ENCODE measurements at regions not wholly inside any gene's neighbourhood (a gene's known extent, or its start where the extent isn't known, plus 50 kb on each side); places are given as distances from the start of the nearest gene placed in this dataset.

DNA sequence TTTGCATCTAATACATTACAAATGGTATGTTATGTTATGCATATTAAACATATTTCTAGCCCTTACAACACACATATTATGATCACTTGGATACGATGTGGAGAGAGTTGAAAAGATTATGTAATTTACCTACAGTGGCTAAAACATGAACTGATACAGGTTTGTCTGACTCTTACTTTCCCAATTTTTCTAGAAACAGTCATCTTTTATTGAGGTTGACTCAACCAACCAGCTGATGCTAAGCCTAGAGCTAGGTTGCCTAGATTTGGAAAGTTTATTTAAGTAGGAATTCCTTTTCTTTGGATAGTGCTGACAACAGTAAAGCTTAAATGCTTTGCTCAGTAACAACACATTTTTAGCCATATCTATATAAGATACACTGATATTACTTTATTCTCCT, 1215.1 kb downstream of the ADGRL3 start:
- no peak for DNase-seq

DNA sequence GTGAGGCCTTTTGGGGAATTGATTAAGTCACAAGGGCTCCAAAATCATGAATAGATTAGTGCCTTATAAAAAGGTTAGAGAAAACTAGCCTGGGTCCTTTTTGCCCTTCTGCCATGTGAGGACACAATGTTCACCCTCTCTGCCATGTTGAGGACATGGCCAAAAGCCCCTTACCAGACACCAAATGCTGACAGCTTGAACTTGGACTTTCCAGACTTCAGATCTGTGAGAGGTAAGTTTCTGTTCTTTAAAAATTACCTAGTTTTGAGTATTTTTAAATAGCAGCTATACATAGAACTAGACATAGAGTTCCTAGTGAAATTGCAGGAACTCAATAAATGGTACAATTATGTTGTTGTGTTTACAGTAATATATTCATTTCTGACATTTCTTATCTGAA, 1214.4 kb downstream of the ADGRL3 start:
- DNase-seq: no peak

DNA sequence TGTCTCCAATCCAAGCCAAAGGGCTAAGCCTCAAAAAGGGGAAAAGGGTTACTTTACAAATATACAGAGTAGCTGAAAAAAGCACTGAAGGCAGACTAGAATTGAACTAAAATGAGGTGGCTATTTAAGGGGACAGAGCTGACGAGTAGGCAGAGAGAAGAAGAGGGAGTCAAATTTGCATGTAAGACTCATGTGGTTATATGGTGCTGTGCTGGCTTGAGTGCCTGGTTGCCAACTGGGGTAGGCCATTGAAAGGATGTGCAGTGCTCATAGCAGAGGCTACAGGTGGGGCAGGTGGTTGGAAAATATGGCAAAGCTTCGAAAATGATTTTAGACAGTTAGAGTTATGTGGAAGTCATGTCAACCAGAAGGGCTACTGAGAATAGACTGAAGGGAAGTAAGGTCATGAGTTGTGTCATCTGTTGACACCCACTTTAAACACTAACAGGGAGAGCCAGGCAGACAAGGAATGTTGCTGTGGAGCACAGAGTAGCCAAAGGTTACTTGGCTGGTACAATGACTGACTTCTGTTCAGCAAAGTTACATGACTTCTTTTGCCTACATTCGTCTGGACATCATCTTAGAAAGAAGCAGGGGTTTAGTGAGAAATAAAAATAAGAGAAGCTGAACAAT, 1210.4 kb downstream of the ADGRL3 start:
- no peak for DNase-seq

DNA sequence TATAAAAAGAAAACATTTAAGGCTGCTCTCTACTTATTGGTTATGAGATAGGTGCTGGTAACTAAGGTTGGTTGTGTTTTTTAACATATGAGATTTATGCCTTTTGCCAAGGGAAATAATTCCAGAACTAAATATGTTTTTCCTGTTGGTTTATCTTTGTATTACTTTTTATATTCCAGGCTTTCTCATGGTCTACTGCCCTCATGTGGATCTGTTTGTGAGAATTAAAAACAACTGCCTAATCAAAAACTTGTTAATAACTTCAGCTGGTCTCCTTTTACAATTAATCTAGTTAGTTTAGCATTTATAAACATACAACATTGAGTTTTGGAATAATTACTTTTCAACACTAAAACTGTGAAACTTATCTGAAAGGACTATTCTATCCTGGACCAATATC, 1208.3 kb downstream of the ADGRL3 start:
- DNase-seq: no peak

DNA sequence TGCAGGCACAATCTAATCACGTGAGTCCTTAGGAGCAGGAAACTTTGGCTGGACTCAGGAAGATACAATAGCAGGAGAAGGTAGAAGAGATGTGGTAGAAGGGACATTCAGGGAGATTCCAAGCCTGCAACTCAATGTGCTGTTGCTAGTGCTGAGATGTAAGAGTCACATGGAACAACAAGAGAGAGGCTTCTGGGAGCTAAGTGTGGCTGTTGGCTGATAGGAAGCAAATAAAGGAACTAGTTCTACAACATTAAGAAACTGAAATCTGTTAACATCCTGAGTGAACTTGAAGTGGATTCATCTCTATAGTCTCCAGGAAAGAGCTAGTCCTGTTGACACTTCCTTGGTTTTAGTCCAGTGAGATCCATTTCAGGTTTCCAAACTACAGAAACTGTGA, 1207.4 kb downstream of the ADGRL3 start:
- DNase-seq: no peak

DNA sequence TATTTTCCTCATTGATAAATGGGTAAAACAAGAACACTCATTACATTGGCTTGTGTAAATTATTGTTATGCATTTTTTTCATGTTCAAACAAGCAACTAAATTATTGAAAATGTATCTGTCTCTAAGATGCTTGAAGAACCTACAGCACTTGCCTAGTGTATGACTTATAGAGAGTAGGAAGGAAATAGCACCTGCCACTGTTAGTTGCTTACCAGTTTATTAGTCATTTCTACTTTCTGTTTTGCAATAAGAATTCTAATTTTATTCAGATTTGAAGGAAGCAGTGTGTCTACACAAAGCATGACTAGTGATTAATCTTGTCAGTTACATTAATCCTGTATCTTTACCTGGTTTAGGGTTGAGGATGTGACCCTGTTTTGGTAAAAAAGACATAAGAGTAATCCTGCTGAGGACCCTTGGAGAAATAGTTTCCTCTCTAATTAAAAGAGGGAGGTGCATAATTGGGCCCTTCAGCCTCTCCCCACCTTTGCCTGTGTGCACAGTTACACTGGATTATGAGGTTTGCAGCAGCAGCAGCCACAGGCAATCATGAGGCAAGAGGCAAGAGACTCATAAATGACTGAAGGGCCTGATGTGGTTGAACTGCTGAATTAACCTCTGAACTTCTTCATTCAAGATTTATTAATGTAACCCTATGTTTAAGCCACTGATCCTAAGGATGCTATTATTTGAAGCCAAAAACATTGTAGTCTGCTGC, 1202.1 kb downstream of the ADGRL3 start:
- DNase-seq: no peak

DNA sequence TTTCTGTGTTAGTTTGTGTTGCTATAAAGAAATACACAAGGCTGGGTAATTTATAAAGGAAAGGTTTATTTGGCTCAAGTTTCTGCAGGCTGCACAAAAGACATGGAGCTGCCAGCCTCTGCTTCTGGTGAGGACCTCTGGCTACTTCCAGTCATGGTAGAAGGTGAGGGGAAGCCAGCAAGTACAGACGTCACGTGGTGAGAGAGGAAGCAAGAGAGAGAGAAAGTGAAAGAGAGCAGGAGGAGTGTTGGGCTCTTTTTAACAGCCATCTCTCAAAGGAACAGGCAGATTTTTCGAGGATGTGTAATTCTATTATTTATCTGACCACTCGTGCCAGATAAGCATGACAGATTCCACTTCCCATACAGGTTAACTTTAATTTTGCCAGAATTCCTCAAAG, 1199.1 kb downstream of the ADGRL3 start:
- DNase-seq: no peak

DNA sequence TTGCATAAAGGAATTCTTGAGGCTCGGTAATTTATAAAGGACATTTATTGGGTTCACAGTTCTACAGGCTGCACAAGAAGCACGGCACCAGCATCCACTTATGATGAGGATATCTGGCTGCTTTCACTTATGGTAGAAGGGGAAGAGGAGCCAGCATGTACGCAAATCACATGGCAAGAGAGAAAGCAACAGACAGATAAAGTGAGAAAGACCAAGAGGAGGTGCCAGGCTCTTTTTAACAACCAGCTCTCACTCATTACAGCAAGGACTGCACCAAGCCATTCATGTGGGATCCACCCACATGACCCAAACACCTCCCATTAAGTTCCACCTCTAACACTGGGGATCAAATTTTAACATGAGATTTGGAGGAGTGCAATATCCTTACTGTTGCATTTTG, 1198.2 kb downstream of the ADGRL3 start:
- DNase-seq: no peak

DNA sequence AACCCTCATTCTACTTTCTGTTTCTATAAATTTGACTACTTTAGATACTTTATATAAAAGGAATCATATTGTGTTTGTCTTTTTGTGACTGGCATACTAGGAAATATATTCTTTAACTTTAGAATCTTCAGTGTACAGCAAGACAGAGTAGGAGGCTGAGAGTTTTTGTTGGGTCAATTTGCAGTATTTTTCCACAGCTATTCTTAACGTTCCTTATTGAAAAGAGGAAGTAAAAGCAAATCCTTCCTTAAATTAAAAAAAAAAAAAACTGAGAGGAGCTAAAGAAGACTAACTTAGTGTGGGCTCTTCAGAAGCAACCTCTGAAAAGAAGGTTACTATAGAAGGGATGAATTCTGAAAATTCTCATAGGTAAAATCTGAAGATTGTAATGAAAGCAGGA, 1194.6 kb downstream of the ADGRL3 start:
- no peak for DNase-seq

DNA sequence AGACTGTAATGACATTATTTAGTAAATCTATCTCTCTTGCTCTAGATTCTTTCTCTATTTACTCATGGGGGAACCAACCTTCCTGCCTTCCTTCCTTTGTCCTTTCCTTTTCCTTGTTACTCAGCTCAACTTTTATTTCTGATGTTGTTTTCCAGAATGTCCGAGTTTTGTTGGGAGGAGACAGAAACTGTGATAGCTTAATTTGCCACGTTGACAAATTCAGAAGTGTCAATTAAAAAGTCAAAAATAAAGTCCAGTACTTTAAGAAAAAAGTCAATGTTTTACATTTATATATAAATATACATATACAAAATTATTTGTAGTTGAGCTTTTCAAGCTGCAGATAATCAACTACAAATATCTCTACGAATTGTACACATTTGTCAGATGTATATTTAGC, 1187.7 kb downstream of the ADGRL3 start:
- DNase-seq: no peak

DNA sequence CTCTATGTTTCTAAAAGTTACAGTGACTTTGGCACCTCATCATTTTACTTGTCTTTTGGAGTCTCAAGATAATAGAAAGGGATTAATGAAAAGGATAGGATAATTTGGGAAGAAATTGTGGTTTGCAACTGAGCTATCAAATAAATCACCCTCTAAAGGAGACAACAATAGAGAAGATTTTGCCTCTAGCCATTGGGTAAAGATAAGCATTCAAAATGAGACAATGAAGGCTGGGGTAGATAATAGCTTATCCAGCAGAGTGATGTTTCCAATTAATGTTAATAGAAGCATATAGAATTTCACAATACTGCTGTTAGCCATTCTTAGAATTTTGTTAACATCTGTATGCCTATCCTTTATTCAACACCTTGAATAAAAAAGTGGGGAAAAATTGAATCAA, 1177.6 kb downstream of the ADGRL3 start:
- no peak for DNase-seq

DNA sequence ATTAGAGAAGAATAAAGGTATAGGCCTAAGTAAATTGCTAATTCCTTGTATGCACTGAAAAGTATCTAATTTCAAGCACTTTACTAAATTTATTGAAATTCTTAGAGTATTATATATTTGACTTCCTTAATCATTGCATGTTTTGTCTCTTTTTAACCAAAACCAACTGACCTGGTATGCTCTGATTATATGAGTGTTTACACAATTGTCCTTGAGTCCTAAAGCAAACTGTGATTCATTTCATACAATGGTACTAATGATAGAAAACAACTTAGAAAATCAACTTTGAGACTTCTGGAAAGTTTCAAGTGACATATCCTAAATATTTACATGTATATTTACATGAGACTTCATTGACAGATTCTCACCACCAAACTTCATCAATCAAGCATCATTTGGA, 1177.1 kb downstream of the ADGRL3 start:
- no peak for DNase-seq

DNA sequence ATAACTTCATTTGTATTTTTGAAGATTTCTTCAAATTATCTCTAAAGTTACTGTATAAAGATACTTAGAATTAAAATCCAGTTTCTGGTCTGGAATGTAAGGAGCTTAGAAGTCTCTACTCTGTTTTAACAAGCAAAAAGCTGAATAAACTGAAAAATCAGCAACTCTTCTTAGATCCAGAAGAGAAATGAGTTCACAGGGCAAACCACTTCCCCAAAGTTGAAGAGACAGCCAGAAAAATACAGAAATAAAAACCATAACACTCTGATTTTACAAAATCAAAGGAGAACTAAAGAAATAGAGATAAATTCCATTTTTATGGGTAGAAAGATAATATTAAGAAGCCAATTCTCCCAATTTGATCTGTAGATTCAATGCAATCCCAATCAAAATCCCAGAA, 1166.8 kb downstream of the ADGRL3 start:
- no peak for DNase-seq

DNA sequence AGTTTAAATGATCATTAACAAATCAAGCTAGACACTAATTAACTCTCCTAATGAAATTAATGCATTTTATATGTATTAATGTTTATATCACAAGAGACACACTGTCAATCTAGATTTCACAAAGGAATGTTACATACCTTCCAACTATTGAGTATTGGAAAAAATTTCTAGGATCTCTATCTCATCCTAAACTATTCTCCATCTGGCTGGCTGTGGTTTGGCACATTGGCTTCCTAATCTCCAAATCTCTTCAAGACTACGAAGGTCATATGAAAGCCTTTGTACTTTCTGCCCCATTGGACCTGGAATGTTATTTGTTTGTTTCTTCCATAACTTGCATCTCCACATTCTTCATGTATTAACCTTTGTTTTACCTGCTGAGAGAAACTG, 1160.0 kb downstream of the ADGRL3 start:
- no peak for DNase-seq

DNA sequence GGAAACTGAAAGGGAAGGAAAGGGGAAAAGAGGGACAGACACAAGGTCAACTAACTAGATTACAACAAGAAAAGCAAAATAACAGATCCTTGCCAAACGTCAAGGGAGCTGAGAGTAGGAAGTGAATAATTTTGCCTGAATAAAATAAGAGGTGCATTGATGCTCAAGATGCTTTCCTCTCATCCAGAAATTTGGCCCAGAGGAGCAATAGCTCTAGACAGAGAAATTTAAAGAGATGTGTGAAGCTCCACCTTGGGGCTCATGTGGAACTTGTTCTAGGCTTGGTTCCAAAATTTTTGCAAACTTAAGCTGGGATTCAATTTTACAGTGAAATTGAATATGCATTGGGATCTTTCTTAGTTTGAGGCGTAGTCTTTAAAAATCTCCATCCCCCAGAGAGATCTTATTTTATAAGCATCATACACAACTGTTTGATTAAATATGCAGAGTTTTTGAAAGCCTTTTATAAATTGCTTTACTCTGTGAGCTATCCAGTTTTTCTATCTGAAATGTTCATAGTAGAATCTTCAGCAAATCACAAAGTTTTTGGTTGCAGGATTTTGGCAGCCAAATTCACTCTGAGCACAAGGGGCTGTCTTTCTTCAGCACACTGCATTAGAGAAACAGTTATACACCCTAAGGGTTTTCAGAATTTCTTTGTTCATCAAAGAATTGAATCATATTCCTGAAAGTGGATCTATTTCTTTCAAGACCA, 1159.5 kb downstream of the ADGRL3 start:
- DNase-seq: no peak

DNA sequence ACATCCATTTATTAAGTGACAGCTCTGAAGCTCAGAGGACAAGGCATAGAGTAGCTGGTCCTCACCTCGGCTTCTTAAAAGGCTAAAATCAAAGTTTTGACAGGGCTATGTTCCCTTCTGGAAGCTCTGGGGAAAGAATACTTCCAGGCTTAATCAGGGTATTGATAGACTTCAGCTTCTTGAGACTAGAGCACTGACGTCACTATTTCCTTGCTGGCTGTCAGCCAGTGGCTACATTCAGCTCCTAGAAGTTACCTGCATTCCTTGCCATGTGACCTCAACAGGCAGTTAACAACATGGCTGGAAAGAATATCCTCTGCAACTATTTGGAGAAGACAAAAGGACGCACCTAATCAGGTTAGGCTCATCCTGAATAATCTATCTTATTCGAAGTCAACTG, 1144.8 kb downstream of the ADGRL3 start:
- DNase-seq: no peak

DNA sequence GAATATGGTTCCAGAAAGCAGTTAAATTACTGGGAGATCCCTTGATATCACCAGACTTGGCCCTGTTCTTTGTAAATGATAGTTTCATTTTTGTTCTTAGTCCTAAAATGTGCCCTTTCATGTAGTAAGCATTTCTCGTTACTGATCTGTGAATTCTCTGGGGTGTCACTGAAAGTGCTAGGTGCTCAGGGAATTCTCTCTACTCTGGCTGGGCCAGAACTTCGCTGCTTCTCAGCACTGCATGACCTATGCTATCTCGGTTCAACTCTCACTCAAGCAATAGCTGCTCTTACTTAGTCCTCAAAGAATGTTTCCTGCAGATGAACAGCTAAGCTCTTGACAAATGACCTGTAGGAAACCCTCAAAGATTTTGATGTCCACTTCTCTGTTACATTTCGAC, 1144.3 kb downstream of the ADGRL3 start:
- no peak for DNase-seq

DNA sequence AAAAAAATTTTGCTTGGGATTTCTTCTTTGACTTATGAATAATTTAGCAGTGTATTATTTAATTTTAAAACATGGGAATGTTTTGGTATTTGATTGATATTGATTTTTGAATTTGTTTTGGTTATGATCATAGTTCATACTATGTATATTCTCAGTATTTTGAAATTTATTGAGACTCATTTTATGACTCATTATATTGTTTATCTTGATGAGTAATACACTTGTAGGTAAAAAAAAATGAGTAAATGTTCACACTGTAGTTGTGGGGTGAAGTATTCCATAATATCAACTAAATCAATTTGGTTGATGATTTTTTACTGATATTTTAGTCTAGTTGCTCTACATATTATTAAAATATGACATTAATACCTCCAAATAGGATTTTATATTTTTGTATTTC, 1142.2 kb downstream of the ADGRL3 start:
- DNase-seq: no peak

DNA sequence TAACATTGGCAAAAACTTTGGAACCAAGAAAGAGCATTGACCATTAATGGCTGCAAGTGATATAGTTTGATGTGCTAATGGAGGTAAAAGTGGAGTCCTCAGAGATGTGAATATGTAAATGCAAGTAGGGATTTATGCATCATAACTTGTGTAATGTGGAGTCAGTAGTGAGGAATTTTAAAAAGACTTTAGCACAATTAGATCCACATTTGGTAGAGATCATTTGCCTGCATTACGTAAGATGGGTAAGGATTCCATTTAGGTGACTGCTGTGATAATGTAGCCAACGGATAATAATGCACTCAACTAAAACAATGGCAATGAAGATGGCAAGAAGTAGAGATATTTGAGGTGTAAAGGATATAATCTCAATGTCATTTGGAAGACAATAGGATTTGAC, 1128.4 kb downstream of the ADGRL3 start:
- DNase-seq: no peak

DNA sequence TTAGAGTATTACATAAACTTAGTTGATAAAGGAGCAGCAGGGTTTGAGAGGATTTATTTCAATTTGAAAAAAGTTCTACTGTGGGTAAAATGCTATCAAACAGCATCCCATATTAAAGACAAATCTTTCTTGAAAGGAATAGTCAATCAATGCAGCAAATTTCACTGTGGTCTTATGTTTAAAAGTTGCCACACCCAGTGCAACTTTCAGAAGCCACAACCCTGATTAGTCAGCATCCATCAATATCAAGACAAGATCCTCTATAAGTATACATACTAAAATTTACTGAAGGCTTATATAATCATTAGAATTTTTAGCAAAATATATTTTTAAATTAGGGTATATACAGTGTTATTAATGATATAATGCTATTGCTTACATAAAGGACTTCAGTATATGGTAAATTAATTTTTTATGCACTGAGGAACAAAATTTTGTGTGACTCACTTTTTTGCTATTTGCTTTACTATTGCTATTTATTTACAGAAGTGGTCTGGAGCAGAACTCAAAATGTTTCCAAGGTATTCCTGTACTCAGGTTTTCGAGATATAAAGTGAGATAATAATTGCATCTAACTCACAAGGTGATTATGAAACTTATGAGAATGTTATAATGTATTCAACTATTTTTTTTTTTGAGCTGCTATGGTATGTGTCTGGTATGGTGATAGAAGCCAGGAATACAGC, 1127.6 kb downstream of the ADGRL3 start:
- no peak for DNase-seq

DNA sequence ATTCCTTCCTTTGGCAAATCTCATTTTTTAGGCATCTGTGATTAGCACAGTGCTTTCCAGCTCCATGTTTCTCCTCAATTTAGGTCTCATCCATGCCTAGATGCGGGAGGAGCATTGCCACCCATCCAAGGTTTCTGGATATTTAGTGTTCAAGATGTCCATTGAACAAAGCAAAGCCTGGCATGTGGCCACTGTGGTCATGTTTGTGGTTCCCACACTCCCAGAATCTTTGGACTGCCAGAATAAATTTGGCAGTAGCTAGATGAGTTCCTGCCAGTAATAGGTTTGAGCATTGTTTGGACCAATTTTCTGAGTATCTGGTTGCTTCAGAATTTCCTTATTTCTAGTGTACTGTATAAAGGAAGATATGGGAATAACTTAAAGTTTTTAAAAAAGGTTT, 1124.1 kb downstream of the ADGRL3 start:
- no peak for DNase-seq

DNA sequence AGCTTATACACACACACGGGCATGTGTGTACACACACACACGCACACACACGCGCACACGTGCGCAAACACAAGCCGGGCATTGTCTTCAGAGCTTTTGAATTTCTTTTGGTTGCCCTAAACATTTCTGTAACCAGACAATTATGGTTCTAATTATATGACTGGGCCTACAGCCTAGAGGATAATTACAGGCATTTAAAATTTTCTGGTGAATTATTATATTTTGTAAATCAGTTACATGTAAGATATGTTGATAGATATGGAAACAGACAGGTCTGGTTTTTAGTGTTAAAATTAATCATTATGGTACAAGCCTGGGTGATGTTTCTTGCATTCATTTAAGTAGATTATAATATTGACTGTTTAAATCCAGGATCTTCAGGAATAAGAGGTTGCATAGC, 1120.5 kb downstream of the ADGRL3 start:
- DNase-seq: no peak

DNA sequence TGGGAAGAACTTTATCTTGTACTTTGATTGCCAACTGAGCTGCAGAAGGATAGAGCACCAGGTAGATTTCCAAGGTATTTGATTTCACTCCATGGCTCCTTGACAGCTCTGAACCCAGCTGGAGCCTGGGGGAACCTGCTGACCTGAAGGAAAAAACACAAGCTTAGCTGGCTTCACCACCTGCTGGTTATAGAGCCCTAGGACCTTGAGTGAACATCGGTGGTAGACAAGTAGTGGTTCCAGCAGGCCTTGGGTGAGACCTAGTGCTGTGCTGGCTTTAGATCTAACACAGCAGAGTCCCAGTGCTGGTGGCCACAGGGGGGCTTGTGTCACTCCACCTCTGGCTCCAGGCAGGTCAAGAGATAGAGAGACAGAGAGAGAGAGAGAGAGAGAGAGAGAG, 1102.6 kb downstream of the ADGRL3 start:
- DNase-seq: no peak

DNA sequence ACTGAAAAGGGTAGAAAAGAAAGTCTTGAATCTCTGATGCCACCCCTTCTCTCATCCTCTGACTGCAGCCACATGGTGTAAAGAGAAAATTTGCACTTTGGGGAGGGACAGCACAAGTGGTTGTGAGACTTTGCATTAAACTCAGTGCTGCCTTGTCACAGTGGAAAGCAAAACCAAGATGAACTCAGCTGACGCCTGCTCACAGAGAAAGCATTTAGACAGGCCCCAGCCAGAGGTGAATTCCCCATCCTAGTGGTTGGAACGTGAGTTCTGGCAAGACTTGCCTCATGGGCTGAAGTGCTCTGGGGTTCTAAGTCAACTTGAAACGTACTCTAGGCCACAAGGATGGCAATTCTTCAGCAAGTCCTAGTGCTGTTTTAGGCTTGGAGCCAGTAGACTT, 1101.4 kb downstream of the ADGRL3 start:
- no peak for DNase-seq

Measured in activated T-cell treated with anti-CD3 and anti-CD28 coated beads for 4 hours (primary cell).